H9 (cell line): ENCODE measurements at regions not wholly inside any gene's neighbourhood (a gene's known extent, or its start where the extent isn't known, plus 50 kb on each side); places are given as distances from the start of the nearest gene placed in this dataset.

Source experiments
- DNase-seq: peaks from one replicate; pipeline ENCODE4 v3.0.0-alpha.2; 2017
- H2AFZ ChIP-seq: one replicate; pipeline ENCODE4 v1.6.1; 2013; ENCODE audit warnings: mild to moderate bottlenecking, low read length, control low read depth, moderate library complexity
- H2AK5ac ChIP-seq: 2 replicates; pipeline ENCODE4 v1.6.1; 2013; ENCODE audit warnings: low read length, control low read depth, mixed read lengths; ENCODE audit not compliant: insufficient read length
- H2BK120ac ChIP-seq: one replicate; pipeline ENCODE4 v1.6.1; 2013; ENCODE audit warnings: low read depth, mild to moderate bottlenecking, low read length, control low read depth, inconsistent platforms; ENCODE audit not compliant: poor library complexity, severe bottlenecking
- H2BK12ac ChIP-seq: 2 replicates; pipeline ENCODE4 v1.6.1; 2013; ENCODE audit warnings: low read length, control low read depth, mixed read lengths, low read depth; ENCODE audit not compliant: insufficient read length
- H2BK15ac ChIP-seq: 2 replicates; pipeline ENCODE4 v1.6.1; 2013; ENCODE audit warnings: low read depth, low read length, control low read depth
- H2BK20ac ChIP-seq: one replicate; pipeline ENCODE4 v1.6.1; 2013; ENCODE audit warnings: low read depth, mild to moderate bottlenecking, low read length, control low read depth, inconsistent platforms; ENCODE audit not compliant: poor library complexity, severe bottlenecking
- H2BK5ac ChIP-seq: 2 replicates; pipeline ENCODE4 v1.6.1; 2013; ENCODE audit warnings: low read length, control low read depth, mixed read lengths; ENCODE audit not compliant: insufficient read length
- H3K14ac ChIP-seq: 2 replicates; pipeline ENCODE4 v1.6.1; 2013; ENCODE audit warnings: low read length, control low read depth; ENCODE audit not compliant: insufficient read depth
- H3K18ac ChIP-seq: 2 replicates; pipeline ENCODE4 v1.6.1; 2013; ENCODE audit warnings: low read depth, mild to moderate bottlenecking, mixed read lengths, low read length, control low read depth; ENCODE audit not compliant: insufficient read length
- H3K23ac ChIP-seq: 2 replicates; pipeline ENCODE4 v1.6.1; 2013; ENCODE audit warnings: low read length, control low read depth, mixed read lengths, low read depth; ENCODE audit not compliant: insufficient read length
- H3K23me2 ChIP-seq: 2 replicates; pipeline ENCODE4 v1.6.1; 2013; ENCODE audit warnings: low read depth, mild to moderate bottlenecking, mixed read lengths, low read length, control low read depth; ENCODE audit not compliant: insufficient read length, poor library complexity, severe bottlenecking
- H3K27ac ChIP-seq: 2 replicates; pipeline ENCODE4 v1.5.1; 2013; ENCODE audit warnings: low read length, control low read depth, mixed read lengths, low read depth; ENCODE audit not compliant: insufficient read length
- H3K27me3 ChIP-seq: 2 replicates; pipeline ENCODE4 v1.6.1; 2013; ENCODE audit warnings: low read length, control low read depth, inconsistent platforms; ENCODE audit not compliant: insufficient read depth
- H3K4ac ChIP-seq: 2 replicates; pipeline ENCODE4 v1.6.1; 2013; ENCODE audit warnings: low read depth, mild to moderate bottlenecking, control low read depth, inconsistent platforms, low read length, moderate library complexity
- H3K4me1 ChIP-seq: 2 replicates; pipeline ENCODE4 v1.6.1; 2013; ENCODE audit warnings: low read length, control low read depth, inconsistent platforms; ENCODE audit not compliant: insufficient read depth
- H3K4me2 ChIP-seq: 2 replicates; pipeline ENCODE4 v1.6.1; 2013; ENCODE audit warnings: low read length, control low read depth, mixed read lengths; ENCODE audit not compliant: insufficient read length, insufficient read depth
- H3K56ac ChIP-seq: 2 replicates; pipeline ENCODE4 v1.6.1; 2013; ENCODE audit warnings: low read depth, mild to moderate bottlenecking, mixed read lengths, low read length, control low read depth; ENCODE audit not compliant: insufficient read length
- H3K79me1 ChIP-seq: 2 replicates; pipeline ENCODE4 v1.6.1; 2013; ENCODE audit warnings: low read depth, mild to moderate bottlenecking, moderate library complexity, low read length, control low read depth, inconsistent platforms; ENCODE audit not compliant: insufficient read depth, poor library complexity, severe bottlenecking
- H3K79me2 ChIP-seq: 2 replicates; pipeline ENCODE4 v1.6.1; 2013; ENCODE audit warnings: low read length, control low read depth, inconsistent platforms; ENCODE audit not compliant: insufficient read depth
- H3K9ac ChIP-seq: 2 replicates; pipeline ENCODE4 v1.6.1; 2013; ENCODE audit warnings: low read length, control low read depth, mixed read lengths; ENCODE audit not compliant: insufficient read length; ENCODE audit errors: extremely low read depth
- H3K9me3 ChIP-seq: one replicate; pipeline ENCODE4 v1.6.1; 2013; ENCODE audit warnings: low read depth, low read length, inconsistent platforms; ENCODE audit not compliant: control insufficient read depth
- H3T11ph ChIP-seq: one replicate; pipeline ENCODE4 v1.6.1; 2013; ENCODE audit warnings: mild to moderate bottlenecking, low read length, control low read depth, inconsistent platforms
- H4K20me1 ChIP-seq: one replicate; pipeline ENCODE4 v1.6.1; 2013; ENCODE audit not compliant: control insufficient read depth, insufficient read length, insufficient read depth
- H4K5ac ChIP-seq: 2 replicates; pipeline ENCODE4 v1.6.1; 2013; ENCODE audit warnings: low read depth, mild to moderate bottlenecking, mixed read lengths, low read length, control low read depth; ENCODE audit not compliant: insufficient read length
- H4K8ac ChIP-seq: replicated peaks from 2 replicates; pipeline ENCODE4 v1.6.1; 2013; ENCODE audit warnings: low read length, control low read depth, mixed read lengths, low read depth; ENCODE audit not compliant: insufficient read length
- H4K91ac ChIP-seq: 2 replicates; pipeline ENCODE4 v1.6.1; 2013; ENCODE audit warnings: low read depth, mild to moderate bottlenecking, moderate library complexity, mixed read lengths, low read length, control low read depth; ENCODE audit not compliant: insufficient read length
- H3K27ac Mint-ChIP-seq, 3 experiments: 2 replicates in 2 of 3; 3 replicates in 1 of 3; pipeline ENCODE4 v1.8.0; 2020 to 2021; ENCODE audit warnings: mixed read lengths in 3 of 3, mild to moderate bottlenecking in 1 of 3, moderate library complexity in 1 of 3
- H3K27me3 Mint-ChIP-seq: 2 replicates; pipeline ENCODE4 v1.8.0; 2021; ENCODE audit warnings: low read depth, mild to moderate bottlenecking, moderate library complexity, mixed read lengths
- H3K36me3 Mint-ChIP-seq, 3 experiments: 2 replicates in 2 of 3; 3 replicates in 1 of 3; pipeline ENCODE4 v1.8.0; 2020 to 2021; ENCODE audit warnings: low read depth in 3 of 3, mixed read lengths in 3 of 3; ENCODE audit not compliant: insufficient read depth in 1 of 3
- H3K4me1 Mint-ChIP-seq, 2 experiments: 2 replicates each; pipeline ENCODE4 v1.8.0; 2020; ENCODE audit warnings: mixed read lengths in 2 of 2
- H3K4me3 Mint-ChIP-seq, 2 experiments: 2 replicates in 1 of 2; 3 replicates in 1 of 2; pipeline ENCODE4 v1.8.0; 2020 to 2021; ENCODE audit warnings: mild to moderate bottlenecking in 2 of 2, mixed read lengths in 2 of 2, moderate library complexity in 1 of 2
- H3K9me3 Mint-ChIP-seq, 2 experiments: 2 replicates in 1 of 2; 3 replicates in 1 of 2; pipeline ENCODE4 v1.8.0; 2020; ENCODE audit warnings: mild to moderate bottlenecking in 2 of 2, mixed read lengths in 2 of 2, moderate library complexity in 1 of 2
- WGBS: extraction: QIAGEN DNeasy Blood & Tissue Kit; methylation state at CpG from one replicate; pipeline ENCODE4 v1.1.7; 2013; ENCODE audit warnings: missing lambda C conversion rate, low lambda C conversion rate, mixed read lengths; ENCODE audit not compliant: insufficient read length; ENCODE audit errors: extremely low coverage; 5-methylcytosine and 5-hydroxymethylcytosine counted together
- TF ChIP-seq, protein P1 (sequence below): fragments of 200-600 bp; sonication (generic); conservative IDR thresholded peaks from 3 replicates; pipeline ENCODE4 v1.8.0; 2021; ENCODE audit warnings: antibody characterized with exemption, mild to moderate bottlenecking

GRCh38 chr7:152587366-152587765 lies 88.6 kb downstream of the XRCC2 start:
- no peak overlapping the region for H2BK20ac ChIP-seq
- H2BK120ac ChIP-seq: no peak overlapping the region
- H3K4ac ChIP-seq: no peak overlapping the region
- H2BK15ac ChIP-seq: no peak overlapping the region
- H3K4me2 ChIP-seq: no peak overlapping the region
- no peak overlapping the region for H4K5ac ChIP-seq
- no peak overlapping the region for H3K56ac ChIP-seq
- no peak overlapping the region for H3K27ac Mint-ChIP-seq
- H3K27me3 ChIP-seq: no peaks in the 10 kb centered on the region
- H3K9me3 ChIP-seq: no peaks in the 10 kb centered on the region
- H4K8ac ChIP-seq: no peak overlapping the region
- no peak overlapping the region for H3K23ac ChIP-seq
- H3T11ph ChIP-seq: no peak overlapping the region
- no peak overlapping the region for H3K27ac ChIP-seq
- H3K23me2 ChIP-seq: no peaks in the 10 kb centered on the region
- H3K4me1 Mint-ChIP-seq: peaks cover 9 to 11% of the 10 kb centered on the region in 2 experiments
- H3K36me3 Mint-ChIP-seq: peaks cover 0 to 8% (median 0%) of the 10 kb centered on the region in 3 experiments; a peak in 2 of 7 replicates
- H3K9me3 Mint-ChIP-seq: peaks cover 2 to 3% of the 10 kb centered on the region in 2 experiments; a peak in 4 of 5 replicates
- no peaks in the 10 kb centered on the region for H4K20me1 ChIP-seq
- no peak overlapping the region for H2BK12ac ChIP-seq
- H3K9ac ChIP-seq: no peak overlapping the region
- H2AFZ ChIP-seq: no peak overlapping the region
- TF ChIP-seq, protein P1, sequence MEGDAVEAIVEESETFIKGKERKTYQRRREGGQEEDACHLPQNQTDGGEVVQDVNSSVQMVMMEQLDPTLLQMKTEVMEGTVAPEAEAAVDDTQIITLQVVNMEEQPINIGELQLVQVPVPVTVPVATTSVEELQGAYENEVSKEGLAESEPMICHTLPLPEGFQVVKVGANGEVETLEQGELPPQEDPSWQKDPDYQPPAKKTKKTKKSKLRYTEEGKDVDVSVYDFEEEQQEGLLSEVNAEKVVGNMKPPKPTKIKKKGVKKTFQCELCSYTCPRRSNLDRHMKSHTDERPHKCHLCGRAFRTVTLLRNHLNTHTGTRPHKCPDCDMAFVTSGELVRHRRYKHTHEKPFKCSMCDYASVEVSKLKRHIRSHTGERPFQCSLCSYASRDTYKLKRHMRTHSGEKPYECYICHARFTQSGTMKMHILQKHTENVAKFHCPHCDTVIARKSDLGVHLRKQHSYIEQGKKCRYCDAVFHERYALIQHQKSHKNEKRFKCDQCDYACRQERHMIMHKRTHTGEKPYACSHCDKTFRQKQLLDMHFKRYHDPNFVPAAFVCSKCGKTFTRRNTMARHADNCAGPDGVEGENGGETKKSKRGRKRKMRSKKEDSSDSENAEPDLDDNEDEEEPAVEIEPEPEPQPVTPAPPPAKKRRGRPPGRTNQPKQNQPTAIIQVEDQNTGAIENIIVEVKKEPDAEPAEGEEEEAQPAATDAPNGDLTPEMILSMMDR: no peak
- no peak overlapping the region for H3K4me3 Mint-ChIP-seq
- no peaks in the 10 kb centered on the region for H3K4me1 ChIP-seq
- no peak for DNase-seq
- WGBS: no CpG with 5 or more reads among the region's 1 CpG
- no peaks in the 10 kb centered on the region for H3K27me3 Mint-ChIP-seq
- H3K79me2 ChIP-seq: no peaks in the 10 kb centered on the region
- H2AK5ac ChIP-seq: no peak overlapping the region
- H3K14ac ChIP-seq: no peak overlapping the region
- H2BK5ac ChIP-seq: no peak overlapping the region
- H3K79me1 ChIP-seq: no peaks in the 10 kb centered on the region
- no peak overlapping the region for H4K91ac ChIP-seq
- no peak overlapping the region for H3K18ac ChIP-seq
